HG02571 (cell line): ENCODE measurements at regions not wholly inside any gene's neighbourhood (a gene's known extent, or its start where the extent isn't known, plus 50 kb on each side); places are given as distances from the start of the nearest gene placed in this dataset.
"Not testable (repeated sequence)": the region's sequence is repeated elsewhere in the genome, so short reads cannot be mapped to it uniquely, and the experiment has no call there.

Source experiments
- ATAC-seq: cut with Tn5 transposase; IDR thresholded peaks from one replicate; pipeline ENCODE4 v1.9.1; 2021; ENCODE audit warnings: mild to moderate bottlenecking, moderate library complexity; ENCODE audit not compliant: unreplicated experiment

- no peak for ATAC-seq
Observed at GRCh38 chr3:194908496-194908895, 222.8 kb downstream of the FAM43A start.

GRCh38 chr3:194908972-194909371 lies 223.3 kb downstream of the FAM43A start:
- ATAC-seq: no peak

- no peak for ATAC-seq
Observed at GRCh38 chr3:194910414-194910984, 224.8 kb downstream of the FAM43A start.

GRCh38 chr3:194913316-194913715 lies 227.6 kb downstream of the FAM43A start:
- ATAC-seq: no peak

GRCh38 chr3:194924889-194925288 lies 239.2 kb downstream of the FAM43A start:
- not testable (repeated sequence) for ATAC-seq

GRCh38 chr3:194925614-194926013 lies 239.9 kb downstream of the FAM43A start:
- no peak for ATAC-seq

GRCh38 chr3:194928227-194928626 lies 242.5 kb downstream of the FAM43A start:
- ATAC-seq: no peak

GRCh38 chr3:194928831-194929577 lies 243.3 kb downstream of the FAM43A start:
- no peak for ATAC-seq

GRCh38 chr3:194929578-194929960 lies 243.9 kb downstream of the FAM43A start:
- ATAC-seq: no peak

GRCh38 chr3:194930377-194931204 lies 244.9 kb downstream of the FAM43A start:
- no peak for ATAC-seq

GRCh38 chr3:194931347-194931746 lies 245.7 kb downstream of the FAM43A start:
- ATAC-seq: no peak

- no peak for ATAC-seq
Observed at GRCh38 chr3:194931865-194932264, 246.2 kb downstream of the FAM43A start.

GRCh38 chr3:194933465-194933864 lies 247.8 kb downstream of the FAM43A start:
- ATAC-seq: no peak

GRCh38 chr3:194935061-194935460 lies 249.4 kb downstream of the FAM43A start:
- no peak for ATAC-seq

- ATAC-seq: no peak
Observed at GRCh38 chr3:194935632-194936470, 250.2 kb downstream of the FAM43A start.

- no peak for ATAC-seq
Observed at GRCh38 chr3:194936659-194937058, 251.0 kb downstream of the FAM43A start.

GRCh38 chr3:194937144-194937543 lies 251.5 kb downstream of the FAM43A start:
- ATAC-seq: no peak

- no peak for ATAC-seq
Observed at GRCh38 chr3:194937882-194938321, 252.2 kb downstream of the FAM43A start.

- no peak for ATAC-seq
Observed at GRCh38 chr3:194938845-194939531, 253.3 kb downstream of the FAM43A start.

GRCh38 chr3:194939532-194939909 lies 253.8 kb downstream of the FAM43A start:
- ATAC-seq: no peak
